NCI-H2227 (cell line): ENCODE measurements at regions not wholly inside any gene's neighbourhood (a gene's known extent, or its start where the extent isn't known, plus 50 kb on each side); places are given as distances from the start of the nearest gene placed in this dataset.
"Not testable (repeated sequence)": the region's sequence is repeated elsewhere in the genome, so short reads cannot be mapped to it uniquely, and the experiment has no call there.

Experiments
- DNase-seq: peaks from one replicate; lab custom pipeline; 2025; ENCODE audit not compliant: unreplicated experiment; lab: John Stamatoyannopoulos, UW

DNA sequence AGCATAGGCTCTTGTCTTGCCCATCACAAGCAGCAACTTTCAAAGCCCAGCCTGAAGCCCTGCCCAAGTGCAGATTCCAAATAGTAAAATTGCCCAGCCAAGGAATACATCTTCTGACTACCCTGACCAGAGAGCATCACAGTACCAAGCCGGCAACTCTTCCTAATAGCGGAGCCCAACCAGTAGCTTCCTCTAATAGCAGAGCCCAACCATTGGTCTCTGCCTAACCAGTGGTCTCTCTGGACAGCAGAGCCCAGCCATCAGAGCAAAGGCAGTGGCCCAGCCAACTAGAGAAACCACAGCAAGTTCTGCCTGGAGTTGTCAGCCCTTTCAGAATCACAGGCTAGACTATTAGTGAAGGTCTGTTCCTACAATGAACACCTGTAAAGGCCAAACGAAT is 285.6 kb downstream of the HGF start:
- DNase-seq = peak; percentile 87

DNA sequence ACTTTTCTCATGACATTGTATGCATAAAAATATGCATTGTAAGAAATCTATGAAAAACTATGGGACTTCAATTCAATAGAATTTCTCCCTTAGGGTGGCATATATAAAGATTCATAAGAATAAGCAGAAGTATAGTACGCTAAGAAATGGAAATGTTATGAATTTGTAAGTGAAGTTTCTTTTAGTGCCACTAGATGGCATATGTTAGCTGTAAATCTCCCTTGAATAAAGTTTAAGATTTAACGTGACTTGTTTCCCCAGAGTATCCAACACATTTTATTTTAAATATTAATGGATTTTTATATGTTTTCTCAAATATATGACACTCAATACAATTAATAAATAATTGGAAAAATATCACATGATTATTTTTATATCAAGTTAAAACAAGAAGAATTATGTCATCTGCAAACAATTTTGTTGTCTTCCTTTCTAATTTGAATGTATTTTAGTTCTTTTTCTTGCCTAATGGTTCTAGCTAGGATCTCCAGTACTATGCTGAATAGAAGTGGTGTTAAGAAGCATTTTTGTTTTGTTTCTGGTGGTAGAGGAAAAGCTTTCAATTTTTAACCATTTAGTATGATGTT is 287.2 kb downstream of the HGF start:
- DNase-seq = peak; percentile 44

DNA sequence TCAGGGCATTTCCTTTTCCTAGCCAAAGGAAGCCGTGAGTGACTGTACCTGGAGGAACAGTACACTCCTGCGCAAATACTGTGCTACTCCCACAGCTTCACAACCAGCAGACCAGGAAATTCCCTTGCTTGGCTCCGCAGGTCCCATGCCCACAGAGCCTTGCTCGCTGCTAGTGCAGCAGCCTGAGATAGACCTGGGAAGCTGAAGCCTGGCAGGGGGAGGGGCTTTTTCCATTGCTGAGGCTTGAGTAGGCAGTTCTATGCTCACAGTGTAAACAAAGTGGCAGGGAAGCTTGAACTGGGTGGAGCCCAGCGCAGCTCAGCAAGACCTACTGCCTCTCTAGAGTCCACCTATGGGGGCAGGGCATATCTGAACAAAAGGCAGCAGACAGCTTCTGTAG is 291.2 kb downstream of the HGF start:
- DNase-seq = peak; percentile 77

DNA sequence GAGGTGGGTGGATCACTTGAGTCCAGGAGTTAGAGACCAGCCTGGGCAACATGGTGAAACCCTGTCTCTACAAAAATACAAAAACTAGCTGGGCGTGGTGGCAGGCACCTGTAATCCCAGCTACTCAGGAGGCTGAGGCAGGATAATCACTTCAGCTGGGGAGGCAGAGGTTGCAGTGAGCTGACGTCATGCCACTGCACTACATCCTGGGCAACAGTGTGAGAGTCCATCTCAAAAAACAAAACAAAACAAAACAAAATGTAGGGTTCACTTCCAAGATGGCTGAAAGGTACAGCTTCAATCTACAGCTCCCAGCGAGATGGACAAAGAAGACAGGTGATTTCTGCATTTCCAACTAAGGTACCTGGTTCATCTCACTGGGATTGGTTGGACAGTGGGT is 291.6 kb downstream of the HGF start:
- not testable (repeated sequence) for DNase-seq

DNA sequence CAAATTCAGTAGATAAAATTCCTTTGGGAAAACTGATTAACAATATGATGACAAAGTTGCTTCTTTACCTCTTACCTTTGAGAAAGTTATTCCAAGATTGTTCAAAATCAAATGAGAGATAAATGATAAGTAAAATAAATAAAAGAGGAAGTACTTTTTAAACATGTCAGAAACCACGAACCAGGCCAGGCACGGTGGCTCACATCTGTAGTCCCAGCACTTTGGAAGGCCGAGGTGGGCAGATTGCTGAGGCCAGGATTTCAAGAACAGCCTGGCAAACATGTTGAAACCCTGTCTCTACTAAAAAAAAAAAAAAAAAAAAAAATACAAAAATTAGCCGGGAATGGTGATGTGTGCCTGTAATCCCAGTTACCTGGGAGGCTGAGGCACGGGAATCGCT is 296.6 kb downstream of the HGF start:
- DNase-seq = no peak

DNA sequence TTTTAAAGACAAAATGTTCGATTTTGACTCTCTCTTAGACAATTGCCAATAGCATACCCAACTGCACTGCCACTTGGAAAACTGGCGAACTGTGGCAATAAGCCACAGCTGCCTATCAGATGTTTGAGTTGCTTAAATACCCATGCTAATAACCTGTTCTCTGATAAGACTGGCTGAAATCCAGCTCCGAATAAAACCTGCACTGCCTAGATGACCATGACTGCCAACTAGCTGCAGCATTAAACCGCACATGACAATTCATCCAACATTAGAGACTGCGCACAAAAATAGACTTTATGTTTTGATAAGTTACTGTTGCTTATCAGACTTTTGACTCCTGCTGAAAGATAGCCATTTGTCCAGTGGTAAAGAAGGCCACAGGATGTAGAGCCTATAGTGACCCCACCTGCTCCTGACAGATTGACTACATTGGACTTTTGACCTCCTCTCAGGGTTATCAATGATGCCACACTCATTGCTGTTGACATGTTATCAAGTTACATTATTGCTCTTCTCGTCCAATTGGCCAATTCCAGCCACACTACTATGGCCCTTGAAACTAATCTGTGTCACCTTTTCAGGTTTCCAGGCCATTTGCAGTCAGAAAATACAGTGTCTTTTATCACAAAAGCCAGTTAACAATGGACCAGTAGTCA is 299.0 kb downstream of the HGF start:
- no peak for DNase-seq

DNA sequence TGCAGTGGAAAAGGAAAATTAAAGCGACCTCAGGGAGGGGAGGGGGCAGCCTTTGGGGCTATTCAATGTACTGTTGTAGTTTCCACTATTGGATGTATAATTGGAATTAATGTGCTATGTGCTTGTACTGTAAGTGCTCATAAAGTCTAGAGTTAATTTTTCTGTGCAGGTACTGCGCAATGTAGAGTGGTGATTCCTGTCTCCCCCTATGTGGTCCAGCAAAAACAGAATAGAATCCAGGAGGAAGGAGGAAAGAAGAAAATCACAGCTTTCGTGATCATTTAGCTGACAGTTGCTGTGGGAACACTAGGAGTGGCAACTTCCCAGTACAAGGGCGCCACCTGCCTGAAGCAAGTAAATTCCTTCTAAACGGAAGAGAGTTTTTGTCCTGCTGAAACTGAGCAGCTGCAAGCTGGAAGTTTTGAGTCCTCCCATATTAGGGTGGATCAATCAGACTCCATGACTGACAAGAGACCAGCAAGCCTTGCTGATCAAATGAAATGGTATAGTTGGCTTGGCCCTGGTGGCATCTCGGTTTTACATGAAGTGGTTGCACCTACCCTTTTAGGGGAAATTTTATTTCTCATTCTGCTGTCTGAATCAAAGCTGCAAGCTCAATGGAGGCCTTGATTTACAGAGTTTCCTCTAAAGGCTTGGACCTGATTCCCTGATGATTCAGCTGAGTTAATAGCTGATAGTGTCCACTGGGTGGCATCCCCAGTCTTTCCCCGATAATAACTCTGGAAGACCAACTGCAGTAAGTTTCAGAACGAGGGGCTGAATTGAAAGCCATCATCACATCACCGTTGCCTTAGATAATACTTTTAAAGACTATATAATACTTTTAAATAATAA is 299.8 kb downstream of the HGF start:
- DNase-seq = peak; percentile 79

DNA sequence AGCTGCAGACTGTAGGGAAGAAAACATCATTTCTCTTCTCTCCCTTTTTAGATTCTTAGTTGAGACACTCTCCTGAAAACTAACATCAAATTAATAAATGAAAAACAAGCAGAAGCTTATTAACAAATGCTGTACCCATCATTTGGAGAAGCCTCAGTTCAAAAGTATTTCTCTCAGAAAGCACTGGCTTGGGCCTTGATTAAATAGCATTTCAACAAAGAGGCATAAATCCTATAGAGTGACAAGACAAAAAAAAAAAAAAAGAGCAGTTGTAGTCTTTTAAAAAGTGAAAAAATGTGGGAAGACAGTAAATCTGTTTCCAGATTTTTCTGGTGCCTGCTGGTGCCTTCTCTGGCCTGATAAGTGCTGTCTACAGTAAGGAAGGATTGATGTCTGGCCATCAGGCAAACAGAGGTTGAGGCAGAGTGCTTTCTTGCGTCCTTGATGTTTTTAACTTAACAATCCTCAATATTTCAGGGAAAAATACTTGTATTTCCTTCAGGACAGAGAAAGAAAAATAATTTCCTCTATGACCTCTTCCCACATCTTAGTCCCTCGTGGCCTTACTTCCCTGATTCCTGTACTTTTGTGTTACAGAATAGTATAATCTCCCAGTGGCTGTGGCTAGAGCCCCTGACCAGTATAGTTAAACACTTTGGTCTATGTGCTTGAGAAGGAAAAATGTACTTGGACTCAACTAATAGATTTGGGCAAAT is 300.5 kb downstream of the HGF start:
- DNase-seq = no peak

DNA sequence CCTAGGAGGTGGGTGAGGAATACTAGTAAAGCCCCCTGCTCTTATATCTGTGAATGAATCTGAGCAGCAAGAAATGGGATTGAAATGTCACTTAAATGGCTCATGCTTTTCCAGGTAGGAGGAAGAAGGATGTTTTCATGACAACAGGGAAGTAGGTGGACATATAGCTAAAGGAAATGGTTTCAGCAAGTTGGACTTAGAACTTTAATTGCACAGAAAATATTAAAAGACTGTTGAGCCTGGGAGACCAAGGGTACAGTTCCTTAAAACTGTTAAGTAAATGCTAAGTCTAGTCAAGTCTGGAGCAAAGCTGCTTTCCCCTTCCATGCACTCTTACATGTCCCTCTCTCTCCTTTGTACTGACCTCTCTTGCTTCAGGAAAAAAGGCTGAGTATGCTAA is 301.3 kb downstream of the HGF start:
- DNase-seq = no peak

DNA sequence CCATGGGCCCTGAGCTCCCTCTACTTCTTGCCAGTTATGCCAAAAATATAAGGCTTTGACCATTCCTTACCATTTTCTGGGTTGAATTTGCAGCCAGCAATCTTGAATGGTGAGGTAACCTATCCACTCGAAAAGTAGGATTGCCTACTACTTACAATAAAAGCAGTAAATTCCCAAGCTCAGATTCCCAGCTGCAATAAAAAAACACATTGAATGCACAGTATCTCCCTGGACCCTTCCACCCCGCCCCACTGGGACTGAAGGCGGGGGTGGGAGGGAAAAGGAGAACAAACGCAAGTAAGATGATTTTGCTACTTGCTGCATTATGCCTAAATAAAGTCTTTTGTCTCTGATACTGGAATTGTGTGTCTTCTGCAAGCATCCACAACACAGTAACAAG is 301.9 kb downstream of the HGF start:
- no peak for DNase-seq

DNA sequence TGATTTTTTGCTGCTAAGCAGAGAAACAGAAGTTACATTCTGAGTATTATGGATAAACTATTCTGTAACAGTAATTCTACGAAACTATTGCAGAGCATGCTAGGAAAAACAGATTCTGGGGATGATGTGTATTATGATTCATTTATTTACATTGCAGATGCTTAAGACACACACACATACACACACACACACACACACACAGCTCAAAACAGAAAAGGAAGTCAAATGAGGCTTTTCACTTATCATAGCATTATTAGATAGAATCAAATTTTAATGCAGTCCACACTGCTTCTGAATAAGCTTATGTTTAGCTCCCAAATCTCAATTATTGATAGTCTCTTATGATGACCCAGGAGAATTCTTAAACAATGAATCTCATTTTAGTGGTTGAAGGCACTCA is 307.2 kb downstream of the HGF start:
- no peak for DNase-seq

DNA sequence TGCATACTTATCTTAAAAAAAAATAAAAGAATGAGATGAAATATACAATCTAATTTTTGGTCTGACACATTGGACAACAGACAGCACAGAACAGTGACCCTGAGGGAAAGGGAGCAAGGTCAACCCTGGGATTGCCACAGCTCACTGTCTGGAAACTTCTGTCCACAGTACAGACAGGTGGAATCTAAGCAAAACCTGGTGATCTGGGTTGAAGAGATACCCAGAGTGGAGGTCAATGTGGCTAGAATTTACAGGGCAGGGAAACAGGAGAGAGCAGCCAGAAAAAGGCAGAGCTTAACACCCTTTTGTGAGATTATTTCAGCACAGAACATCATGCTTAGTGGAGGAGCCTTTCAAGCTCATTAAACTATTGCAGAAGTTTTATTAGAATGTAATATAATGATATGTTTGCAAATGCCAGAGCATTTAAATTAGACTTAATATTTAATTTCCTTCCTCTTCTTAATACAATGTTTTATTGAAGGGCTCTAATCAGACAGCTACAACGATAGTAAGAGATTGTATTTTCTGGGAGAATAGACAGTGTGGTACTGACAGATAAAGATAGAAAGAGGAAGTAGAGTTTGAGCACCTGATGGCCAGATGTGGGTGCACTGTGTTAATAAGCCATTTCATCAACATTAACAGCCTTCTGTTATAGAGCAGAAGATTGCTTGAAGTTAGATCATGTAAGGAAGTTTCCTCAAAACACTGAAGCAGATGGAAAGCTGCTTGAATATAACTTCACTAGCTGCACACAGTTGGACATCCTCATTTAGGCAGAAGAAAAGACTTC is 309.4 kb downstream of the HGF start:
- DNase-seq = no peak

DNA sequence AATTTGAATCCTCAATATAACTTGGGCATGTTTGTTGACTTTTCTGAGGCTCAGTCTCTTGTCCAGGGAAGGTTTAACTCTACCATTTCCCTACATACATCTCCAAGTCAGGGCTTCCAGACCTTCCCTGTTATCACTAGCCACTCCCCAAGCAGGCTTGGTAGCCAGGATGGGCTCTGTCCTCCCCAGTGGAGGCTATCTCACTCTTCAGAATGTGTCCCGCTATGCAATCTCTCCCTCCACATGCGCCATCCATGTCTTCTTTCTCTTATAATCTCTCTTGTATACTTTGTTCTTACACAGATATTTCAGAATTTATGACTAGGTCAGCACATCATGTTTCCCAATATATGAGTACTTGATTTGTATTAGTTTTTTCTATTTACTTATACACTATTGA is 310.4 kb downstream of the HGF start:
- no peak for DNase-seq

DNA sequence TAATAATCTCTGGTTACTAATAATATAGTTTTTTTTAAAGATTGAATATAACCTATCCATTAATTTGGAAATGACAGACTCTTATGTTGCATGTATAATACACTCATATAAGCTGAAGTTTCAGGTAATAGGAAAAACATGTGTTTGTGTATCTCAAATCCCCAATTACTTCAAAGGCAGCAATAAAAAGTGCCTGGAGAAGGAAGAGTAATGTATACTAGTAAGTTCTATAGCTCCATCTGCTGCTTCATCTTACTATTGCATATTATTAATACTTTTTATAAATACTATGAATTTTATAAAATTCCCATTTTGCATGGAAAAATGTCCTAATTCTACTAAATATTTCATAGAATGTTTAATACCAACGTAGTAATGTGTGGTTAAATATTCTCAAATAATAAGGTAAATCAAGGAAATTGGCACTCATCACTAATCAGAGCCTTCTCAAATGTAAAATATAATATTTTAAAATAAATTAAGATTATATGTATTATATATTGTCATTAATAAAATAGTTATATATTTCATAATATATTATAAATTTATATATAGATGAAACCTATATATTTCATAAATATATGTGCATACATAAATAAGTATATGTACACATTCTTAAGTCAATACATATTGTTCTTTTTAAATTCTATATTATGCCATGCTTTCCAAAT is 311.9 kb downstream of the HGF start:
- peak; percentile 45 for DNase-seq

DNA sequence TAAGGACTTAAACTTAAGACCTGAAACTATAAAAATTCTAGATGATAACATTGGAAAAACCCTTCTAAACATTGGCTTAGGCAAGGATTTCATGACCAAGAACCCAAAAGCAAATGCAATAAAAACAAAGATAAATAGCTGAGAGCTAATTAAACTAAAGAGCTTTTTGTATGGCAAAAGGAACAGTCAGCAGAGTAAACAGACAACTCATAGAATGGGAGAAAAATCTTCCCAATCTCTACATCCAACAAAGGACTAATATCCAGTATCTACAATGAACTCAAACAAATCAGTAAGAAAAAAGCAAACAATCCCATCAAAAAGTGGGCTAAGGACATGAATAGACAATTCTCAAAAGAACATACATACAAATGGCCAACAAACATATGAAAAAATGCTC is 316.1 kb downstream of the HGF start:
- not testable (repeated sequence) for DNase-seq

DNA sequence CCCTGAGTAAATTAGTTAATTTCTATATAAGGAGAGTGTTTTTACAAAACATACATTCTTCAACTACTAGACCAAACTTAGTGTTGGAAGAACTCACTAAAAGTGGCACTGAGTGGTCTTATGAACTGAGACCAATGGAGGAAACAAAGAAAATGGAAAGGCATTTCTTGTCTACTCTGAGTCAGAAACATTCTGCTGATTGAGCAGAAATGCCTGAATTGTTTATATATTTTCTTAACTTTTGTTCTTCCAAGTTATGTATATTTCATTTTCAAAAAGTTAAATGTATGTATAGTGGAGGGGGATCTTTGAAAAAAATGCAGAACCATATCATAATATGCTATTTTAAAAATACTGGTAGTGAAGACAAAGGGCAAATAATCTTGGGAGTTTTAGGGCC is 320.7 kb downstream of the HGF start:
- DNase-seq = no peak

DNA sequence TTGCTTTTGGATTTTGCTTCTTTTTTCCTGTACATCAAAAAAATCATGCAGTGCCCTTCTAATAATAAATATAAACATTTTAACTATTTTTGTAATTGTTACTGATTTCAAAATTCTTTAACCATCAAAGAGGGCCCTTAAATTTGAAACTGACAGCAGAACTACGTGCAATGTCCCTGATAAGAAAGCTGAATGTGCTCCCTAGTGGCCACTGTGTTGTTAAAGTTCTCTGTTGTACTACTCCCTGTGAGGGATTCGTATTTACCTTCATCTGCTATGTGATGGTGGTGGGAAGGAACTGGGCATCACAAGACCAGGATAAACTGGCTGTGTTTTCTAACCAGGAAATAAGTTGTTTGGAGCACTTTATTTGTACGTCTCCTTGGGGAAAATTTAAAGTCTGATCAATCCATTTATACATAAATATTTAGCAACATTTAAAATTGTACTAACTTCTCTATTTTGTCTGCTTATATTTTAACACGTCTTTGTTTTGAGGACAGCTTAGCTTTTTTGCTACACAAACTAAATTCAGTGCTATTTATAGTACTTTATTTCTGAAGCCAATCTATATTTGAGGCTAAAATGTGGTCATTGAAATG is 322.4 kb downstream of the HGF start:
- peak; percentile 12 for DNase-seq

DNA sequence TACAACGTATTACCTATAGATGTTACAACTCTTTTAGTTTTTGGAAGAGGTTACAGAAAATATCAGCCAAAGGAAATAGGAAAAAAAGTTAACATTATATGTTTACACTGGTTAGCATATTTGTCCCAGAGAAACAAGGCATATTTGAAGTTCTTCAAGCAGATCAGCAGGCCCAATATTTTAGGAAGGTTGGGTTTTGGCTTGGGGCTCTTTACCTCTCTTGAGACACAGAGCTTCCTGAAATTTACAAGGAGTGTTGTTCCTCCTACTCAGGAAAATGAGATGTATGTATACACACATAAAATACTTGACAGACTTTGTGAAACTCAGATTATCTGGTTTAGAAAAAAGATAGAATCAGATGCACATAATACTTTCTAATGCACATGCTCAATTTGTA is 323.6 kb downstream of the HGF start:
- DNase-seq = no peak

DNA sequence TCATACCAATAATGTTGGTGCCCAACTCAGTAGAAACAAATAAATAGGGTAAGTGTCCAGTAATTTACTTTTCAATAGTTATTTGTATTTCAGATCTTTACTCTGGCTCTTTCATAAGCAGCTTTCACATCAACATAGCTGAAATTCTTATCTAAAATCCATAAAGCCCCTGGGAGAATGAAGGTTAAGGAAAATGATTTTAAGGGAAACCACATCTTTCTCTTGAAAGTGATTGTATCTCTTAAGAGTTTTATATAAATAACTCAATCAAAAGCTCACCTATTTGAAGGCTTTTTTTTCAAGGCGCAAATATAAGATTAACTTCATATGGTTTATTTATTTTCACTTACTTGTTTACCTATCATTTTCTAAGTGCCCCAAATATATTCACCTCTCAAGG is 324.4 kb downstream of the HGF start:
- DNase-seq = no peak

DNA sequence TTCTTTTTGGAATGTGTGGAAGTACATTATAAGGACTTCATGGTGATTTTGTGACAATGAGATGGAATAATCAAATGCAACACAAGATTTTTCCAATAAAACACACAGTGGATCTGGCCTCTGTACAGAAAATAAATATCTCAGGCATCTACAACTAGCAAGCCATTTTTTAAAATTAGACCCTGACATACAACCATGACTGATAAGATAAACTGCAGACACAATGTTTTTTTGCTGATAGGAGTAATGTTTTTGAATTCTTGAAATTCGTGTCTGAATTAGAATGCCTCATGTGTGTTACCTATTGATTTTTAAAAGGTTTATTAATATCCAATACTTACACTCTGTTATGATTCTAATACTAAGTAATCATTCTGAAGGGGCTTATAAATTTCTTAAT is 328.1 kb downstream of the HGF start:
- DNase-seq = no peak
